Amniotic stem cell (primary cell): ENCODE measurements at regions not wholly inside any gene's neighbourhood (a gene's known extent, or its start where the extent isn't known, plus 50 kb on each side); places are given as distances from the start of the nearest gene placed in this dataset.

Experiments used
- DNase-seq: peaks from one replicate; lab custom pipeline; 2025; lab: John Stamatoyannopoulos, UW

DNA sequence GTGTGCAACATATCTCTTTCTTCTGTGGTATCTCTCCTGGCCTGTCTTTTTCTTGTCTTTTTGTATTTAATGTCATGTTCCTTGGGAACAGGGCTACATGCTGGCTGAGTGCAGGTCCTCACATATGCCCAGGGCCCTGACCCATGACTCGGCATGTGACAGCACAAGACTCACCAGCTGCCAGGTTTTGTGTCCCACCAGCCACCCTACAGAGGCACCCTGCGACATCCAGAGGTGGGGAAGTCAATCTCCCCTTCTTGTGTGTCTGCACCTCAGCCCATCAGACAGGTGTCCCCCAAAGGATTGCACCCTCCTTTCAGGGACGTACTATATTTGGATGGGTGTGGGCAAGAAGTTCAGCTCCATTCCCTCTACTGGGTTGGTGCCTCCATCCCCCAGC is 576.3 kb downstream of the RNF144B start:
- no peak for DNase-seq

DNA sequence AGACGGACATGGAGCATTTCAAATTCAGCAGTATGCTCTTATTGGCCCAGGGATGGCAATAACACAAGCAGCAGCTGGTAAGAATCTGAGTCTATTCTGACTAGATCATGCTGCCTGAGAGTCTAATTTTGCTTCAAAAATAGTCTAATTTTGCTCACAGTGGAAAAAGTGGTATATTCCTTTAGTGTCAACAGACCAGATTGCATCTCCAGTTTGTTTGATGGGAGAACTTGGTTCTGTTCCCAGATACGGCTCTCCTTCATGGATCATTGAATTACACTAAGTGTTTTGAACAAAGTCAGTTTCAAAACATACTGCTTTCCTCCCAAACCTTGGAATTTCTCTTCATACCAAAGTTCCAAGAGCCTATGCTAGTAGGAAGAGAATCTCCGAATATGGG is 586.1 kb downstream of the RNF144B start:
- DNase-seq = no peak

DNA sequence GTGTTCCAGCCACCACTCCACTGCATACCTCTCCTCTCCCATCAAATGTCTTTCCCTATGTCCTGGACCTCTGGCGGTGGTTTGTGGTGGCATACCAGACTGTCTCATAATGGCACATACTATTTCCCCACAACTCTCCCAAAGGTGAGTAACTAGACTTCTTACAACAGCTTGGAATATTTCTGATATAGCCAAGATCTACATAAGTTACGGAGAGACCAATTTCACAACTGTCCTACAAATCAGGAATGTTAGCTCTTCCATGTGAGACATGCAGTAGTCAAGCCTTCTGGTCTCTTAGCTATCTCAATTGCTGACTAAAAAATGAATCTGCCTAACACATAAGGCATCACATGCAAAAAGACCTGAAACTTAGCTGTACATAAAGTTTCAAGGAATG is 588.9 kb downstream of the RNF144B start:
- DNase-seq = no peak

DNA sequence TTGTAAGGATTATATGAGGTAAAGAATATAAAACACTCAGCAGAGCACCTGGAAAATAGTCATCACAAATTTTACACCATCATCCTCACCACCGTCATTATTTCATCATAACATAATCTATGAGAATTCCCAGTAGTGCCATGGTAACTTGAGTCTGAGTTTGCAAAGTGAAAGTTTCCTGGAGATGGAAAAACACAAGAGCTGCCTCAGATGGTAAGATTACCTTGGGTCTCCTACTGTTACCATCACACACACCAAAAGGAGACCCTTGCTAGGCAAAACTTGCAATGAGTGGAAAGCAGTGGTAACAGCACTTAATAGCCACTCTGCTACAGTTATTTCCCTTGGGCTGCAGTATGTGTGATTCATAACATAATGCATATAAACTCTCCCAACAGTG is 589.8 kb downstream of the RNF144B start:
- DNase-seq = no peak

DNA sequence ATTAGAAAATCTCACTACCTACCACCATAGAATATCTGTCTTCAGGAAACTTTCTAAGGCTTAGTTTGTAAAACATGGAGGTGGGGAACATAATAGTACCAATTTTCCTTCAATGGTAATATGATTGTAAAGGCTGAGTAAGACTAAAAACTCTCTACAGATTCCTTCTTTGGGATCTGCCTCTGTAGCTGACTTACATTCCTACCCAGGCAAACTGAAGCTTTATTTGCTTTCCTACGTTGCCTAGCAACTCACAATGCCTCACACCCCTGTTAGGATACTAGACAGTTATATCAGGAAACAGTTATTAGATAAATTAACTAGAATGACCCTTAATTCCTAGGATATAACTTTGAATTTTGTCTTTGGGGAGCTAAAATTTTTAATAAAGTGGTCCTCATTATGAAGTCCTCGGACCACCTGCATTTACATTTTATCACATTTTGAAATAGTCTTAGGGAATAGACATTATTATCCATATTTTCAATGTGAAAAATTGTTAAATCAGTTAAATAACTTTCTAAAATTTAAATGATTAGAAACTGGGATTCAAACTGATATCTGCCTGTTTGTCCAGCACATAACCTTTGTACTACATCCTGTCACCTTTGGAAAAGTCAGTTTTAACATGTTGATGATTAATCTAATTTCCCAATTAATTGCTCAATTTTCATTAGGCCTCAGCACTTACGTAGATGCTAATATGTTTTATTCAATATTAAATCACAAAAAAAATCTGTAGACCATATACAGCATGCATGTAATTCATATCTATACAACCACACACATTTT is 591.4 kb downstream of the RNF144B start:
- no peak for DNase-seq

DNA sequence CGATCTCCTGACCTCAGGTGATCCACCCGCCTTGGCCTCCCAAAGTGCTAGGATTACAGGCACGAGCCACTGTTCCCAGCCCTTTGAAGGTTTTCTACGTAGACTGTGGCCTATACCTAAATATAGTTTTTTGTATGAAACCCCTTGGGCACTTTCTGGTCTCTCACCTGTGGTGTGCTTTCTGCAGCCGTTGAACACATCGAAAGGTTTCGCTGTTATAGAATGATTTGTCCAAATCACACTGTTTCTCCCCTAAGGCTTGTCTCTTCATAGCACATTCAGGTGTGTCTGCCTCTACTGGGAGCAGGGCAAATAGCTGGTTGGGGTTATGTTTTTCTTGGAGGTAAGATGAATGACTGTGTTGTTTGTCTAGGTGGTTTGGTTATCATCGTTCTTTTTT is 597.9 kb downstream of the RNF144B start:
- no peak for DNase-seq

DNA sequence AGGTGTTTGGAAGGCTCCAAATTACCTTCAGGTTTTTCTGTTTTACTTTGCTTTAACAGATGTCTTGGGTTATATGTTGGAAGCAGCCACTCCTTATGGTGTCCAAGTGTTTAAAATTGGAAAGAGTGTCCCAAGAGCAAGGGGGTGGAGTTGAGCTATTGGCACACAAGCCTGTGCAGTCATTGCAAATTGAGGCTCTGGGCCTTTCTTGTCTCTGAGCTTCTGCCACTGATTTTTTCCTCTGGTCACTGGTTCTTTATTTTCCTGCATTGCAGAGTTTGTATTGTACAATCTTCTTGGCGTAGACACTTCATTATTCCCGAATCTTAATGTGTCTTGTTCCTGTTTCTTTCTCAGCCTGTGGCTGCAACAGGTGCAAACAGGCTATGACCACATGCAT is 598.8 kb downstream of the RNF144B start:
- no peak for DNase-seq

DNA sequence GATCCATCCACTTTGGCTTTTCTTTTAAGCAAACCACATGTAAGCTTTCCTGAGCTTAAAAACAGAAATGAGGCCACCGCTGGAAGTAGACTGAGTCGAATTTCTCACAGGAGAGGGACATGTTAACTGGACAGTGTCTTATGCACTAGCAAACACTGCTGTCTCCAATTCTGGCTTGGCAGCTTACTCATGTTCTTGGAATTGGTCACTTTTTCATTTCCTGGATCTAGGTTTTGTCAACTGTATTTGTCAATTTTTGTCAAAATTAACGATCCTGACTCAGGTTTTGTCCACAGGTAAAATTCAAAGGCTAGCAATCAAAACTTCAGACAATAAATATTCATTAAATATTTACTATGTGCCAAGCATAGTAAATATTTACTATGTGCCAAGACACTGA is 601.5 kb downstream of the RNF144B start:
- no peak for DNase-seq

DNA sequence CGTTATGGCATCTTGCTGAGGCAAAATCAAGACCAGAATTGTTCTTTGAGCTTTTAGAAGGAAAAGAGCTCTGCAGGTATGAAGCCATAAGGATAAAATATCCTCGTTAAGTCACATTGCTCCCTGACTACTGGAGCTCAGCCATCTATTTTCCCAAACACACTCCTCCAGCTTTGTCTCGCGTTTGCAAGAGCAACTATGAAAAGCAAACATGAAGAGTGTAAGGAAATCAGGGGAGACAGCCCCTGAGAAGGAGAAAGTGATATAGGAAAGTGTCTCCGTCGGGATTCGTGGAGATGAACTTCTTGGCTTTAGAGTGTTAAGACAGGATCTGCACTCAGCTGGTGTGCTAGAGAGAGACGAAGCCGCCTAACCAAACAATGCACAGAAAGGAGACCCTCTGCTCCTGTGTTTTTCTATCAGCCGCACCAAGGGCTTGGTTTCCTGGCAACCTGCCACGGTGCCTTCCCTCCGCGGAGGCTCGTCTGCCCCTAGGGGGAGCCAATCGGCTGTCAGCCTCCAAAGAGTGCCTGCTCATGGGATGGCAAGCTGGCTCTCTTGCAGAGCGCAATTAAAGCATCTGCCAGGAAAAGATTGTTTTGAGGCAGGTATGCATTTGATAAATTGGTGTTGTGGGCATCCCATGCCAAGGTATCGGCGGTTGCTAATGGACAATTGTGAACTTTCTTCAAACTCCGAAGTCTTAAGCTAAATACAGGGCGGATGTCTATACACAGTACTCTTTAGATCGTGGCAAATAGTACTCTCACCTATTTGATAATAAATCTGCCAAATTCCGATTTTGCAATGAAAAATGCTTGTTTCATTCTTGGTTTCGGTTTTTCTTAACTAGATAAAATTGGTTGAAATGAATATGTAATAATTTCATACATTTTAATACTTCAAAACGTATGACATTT is 603.2 kb downstream of the RNF144B start:
- no peak for DNase-seq

DNA sequence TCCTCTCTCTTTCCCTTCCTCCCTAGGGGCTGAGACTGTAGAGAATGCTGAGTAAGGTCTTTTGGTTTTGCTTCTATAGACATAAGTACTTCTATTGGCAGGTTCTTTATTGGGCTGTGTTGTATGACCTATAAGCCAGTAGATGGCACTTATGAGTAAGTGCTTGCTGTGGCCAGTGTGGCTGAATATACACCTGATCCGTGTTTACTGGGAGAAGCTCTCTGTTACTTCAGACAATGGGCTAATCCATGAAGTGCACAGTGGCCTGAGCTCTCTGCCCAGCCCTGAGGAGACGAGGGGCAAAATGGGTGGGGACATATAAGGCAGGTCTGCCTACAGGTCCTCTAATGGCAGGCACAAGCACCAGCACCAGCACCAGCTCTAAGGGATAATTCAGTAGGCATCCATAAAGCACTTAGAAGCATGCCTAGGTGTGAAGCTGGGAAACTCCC is 610.3 kb downstream of the RNF144B start:
- no peak for DNase-seq

DNA sequence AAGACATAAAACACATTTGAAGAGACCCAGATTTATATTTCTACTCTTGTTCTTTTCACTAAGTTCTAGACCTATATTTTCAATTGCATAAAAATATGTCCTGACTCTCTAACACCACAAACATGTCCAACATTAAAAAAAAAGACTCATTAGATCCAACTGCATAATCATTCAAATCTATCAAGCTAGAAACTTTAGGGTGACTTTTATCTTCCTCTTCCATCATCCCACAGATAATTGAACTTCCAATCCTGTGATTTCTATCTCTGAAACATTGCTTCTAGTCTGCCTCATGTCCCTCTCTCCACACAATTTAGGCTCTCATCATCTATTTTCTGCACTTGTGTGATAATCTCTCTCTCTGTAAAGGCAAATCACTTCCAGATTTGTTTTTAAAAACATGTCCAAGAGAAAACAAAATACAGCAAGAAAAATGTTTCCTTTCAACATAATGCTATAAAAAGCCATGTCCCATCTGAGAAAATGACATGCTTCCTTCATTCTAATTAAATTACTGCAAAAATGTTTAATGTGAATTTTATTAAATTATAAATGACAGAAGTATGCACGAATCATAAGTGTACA is 615.9 kb downstream of the RNF144B start:
- DNase-seq = no peak

DNA sequence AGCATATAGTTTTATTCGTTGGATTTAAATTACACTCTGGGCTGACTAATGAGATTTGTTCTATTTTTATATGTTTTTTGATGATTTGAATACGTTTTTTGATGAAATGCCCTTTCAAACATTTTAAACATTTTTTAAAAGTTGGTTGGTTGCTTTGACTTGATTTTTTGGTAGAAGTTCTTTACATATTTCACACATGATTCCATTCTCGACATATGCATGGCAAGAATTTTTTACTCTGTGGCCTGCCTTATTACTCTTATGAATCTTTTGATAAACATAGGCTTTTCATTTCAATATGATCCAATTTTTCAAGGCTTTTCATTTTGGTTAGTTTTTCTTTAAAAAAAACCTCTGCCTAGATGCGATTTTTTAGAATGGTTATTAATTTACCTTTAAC is 617.0 kb downstream of the RNF144B start:
- no peak for DNase-seq

DNA sequence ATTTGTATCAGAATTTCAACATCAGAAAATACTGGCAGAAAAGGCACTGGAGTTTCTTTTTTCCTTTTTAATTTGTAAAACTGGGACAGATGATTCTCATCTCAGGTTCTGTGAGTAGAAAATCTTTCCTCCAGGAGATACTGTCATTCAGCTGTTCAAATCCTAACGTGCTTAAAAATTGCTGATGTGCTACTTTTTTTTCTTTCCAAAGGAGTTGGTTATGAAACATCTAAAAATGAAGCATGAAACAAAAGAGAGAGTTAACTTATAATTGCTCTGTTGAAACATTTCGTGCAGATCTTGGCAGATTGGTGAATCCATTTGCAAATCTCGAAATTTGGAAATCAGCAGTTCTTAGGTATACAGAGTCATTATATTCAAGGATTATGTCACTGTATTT is 622.6 kb downstream of the RNF144B start:
- DNase-seq = no peak

DNA sequence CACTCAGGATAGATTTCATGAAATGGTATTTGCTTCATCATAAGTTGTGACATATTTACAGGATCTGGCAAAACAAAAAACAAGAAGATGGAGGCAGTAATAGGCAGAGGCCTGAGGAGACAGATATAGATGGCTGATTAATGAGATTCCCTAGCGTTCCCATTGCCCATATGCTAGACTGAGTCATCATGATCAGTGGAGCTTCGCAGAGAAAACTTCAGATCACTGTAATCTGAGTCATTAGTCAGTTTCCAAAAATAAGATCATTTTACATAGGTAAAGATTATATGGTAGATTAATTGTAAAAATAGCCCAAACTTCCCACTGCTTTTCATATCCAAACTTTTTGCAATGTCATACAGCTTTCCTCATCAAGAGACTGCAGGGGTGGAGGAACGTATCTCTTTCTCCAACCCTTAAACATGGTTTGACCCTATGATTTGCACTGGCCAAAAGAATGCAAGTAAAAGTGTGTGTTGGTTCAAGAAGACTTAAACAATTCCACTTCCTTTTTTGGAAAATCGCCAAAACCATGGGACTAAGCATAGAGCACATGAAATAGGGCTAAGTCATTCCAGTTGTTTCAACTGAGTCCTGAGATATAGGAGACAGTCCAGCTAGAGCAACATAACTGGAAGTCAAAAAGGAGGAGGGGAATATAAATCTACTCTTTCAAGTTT is 626.0 kb downstream of the RNF144B start:
- DNase-seq = no peak

DNA sequence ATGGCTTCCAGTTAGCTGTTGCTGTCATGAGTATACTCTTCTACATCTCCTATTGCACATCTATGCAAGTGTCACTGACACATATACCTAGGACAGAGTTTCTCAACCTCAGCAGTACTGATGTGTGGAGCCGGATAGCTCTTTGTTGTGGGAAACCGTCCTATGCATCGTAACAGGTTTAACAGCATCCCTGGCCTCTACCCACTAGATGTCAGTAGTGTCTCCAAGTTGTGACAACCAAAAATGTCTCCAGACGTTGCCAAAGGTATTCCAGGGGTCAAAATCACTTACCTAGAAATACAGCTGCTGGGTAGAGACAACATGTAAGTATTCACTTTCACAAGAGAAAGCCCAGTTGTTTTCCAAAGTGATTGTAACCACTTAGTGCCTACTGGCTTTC is 637.6 kb downstream of the RNF144B start:
- peak; percentile 2 for DNase-seq

DNA sequence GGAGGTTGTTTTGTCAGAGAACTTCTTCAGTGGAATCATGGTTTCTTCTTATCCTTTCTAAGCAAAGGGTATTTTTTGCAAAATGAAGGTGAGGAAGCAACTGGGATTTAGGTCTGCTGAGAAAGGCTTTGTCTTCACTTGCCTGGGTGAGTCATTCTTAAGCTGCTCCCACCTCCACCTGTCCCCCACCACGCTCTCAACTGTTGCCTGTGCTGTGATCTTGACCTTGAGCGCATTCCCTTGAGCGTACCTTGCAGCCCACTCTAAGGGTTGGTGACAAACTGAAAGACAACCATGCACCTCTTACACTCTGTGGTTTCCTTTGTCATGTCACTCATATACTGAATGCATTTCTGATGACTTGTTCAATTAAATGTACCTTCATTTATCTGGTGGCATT is 641.1 kb downstream of the RNF144B start:
- DNase-seq = no peak

DNA sequence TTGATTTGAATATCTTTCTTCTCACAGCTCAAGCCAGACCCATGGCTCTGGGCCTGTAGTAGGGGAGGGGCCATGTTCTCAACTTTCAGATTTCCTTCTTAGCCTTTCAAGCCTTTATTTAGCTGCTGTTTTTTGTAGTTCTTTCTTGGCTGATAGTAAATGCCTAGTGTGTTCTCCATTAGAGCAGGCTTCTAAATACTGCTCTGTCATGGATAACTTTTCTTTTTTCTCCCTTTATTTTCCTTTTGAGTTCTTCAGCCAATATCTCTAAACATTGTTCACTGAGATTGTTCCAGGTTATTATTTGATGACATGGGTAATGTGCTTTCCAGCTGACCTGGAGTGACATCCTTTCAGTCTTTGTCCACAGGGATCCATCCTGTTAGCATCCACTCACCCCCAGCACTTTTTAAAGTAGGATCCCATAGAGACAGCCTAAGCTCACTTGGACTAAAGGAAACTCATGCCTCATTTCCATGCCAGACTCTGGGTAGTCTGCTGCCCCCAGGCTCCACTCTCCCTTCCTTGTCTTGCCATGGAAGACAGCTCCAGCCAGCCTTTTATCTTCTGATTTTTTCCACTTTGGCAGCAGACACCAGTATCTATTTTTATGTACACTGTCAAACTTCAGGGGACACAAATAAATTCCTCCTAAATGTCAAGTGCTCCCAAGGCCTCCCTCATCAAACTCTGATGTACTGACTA is 645.6 kb downstream of the RNF144B start:
- DNase-seq = no peak

DNA sequence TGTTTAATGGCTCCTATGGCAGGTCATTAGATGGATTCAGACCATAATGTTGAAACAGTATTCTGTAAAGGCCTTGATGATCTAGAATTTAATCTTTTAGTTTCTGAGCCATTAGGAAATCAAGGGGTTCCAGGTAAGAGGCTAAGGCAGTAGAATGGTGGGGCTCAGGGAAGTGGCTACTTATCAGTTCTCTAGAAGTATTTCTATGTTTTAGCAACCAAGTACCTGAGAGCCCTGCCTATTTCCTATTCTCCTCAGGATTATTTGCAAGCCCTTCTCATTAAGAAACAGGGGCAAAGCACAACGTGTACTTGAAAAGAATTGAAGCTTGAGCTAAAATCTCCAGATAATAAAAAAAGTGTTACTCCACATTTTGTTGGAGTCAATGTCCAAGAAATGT is 646.5 kb downstream of the RNF144B start:
- no peak for DNase-seq

DNA sequence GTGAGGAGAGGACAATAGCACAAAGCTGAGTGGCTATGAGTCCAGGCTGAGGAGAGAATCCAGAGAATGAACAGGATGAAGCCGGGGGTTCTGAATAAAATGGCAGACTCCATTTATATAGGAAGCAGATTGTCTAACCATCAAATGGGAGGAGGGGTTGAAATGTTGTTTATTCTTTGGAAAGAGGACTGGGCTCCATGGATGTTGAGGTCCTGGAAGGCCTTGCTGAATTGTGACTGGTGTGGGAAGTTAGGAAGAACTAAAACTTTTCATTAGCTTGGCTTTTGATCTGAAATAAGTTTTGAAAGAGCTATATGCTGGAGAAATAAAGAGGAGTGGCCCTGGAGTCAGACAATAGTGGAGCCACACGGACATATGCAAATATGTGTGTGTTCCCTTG is 647.8 kb downstream of the RNF144B start:
- DNase-seq = no peak

DNA sequence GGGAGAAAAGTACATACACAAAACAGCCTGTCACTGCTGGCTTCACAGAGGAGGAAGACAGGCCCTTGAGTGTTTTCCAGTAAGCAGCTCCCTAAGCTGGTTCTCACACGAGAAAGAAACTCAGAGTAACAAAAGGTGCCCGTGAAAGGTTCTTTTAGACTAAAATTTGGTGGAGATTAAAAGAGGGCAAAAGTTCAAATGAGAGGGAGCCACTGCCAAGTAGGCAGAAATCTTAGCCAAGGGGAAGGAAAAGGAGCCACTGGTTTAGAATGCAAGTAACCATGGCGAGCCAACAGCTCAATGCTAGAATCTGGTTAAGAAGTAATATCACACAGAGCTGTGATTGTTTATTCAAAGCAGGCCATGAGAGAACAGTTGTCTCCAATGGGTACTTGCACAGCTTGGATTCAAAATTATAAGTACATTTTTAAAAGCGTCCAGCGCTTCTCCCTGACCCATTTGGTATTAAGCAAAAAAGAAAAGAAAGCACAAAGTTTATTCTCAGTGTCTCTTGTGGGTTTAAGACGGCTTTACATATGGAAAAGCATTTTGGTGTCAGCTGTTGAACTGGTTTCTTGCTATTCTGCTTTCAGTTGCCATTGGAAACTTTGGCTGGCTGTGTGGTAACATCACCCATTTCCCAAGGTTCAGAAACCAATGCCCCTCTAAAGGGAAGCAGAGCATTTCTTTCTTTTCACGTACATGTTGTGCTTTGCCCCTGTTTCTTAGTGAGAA is 648.5 kb downstream of the RNF144B start:
- no peak for DNase-seq

DNA sequence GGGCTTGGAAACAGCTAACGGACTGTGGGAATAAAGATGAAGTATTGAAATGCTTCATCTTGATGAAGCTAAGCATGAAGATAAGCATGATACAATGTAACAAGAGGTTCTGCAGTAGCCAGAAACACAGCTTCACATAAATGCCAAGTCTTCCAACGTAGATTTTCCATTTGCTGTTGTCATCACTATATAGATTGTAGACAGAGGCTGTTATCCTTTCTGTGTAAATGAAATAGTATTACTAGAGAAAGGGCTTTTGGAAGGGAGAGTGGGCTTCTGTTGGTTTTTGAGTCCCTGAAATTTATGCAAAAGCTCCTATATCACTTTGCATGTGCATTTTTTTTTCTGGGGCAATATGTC is 649.0 kb downstream of the RNF144B start:
- no peak for DNase-seq
